ENCODE measurements at regions not wholly inside any gene's neighbourhood (a gene's known extent, or its start where the extent isn't known, plus 50 kb on each side); places are given as distances from the start of the nearest gene placed in this dataset.
"Not testable (repeated sequence)": the region's sequence is repeated elsewhere in the genome, so short reads cannot be mapped to it uniquely, and the experiment has no call there.

DNA sequence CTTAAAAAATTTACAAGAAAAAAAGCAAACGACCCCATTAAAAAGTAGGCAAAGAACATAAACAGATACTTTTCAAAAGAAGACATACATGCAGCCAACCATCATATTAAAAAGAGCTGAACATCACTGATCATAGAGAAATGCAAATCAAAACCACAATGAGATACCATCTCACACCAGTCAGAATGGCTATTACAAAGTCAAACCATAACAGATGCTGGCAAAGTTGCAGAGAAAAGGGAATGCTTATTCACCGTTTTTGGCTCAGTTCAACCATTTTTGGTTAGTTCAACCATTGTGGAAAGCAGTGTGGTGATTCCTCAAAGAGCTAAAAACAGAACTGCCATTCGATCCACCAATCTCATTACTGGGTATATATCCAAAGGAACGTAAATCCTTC lies 230.6 kb downstream of the FOXG1 start:
- H3K23ac ChIP-seq (ENCODE audit: low read depth, low read length); H2BK20ac ChIP-seq (ENCODE audit: low read depth, low read length); H3K4me2 ChIP-seq (ENCODE audit: low read depth, low read length); H3K27me3 ChIP-seq (ENCODE audit: control insufficient read depth, insufficient read depth, low read length); H3K9me3 ChIP-seq (ENCODE audit: control insufficient read depth, insufficient read depth, low read length); in situ Hi-C loops (cut with MboI; ENCODE audit: low sequenced_read_pairs); H2BK15ac ChIP-seq (ENCODE audit: low read depth, low read length); H3K14ac ChIP-seq (replicated peaks; ENCODE audit: low read depth, low read length); H2BK5ac ChIP-seq (ENCODE audit: low read depth, low read length, poor library complexity, severe bottlenecking); dilution Hi-C loops (cut with HindIII; ENCODE audit: low sequenced_read_pairs, unreplicated experiment); H4K5ac ChIP-seq (ENCODE audit: low read depth, low read length); ATAC-seq (ENCODE audit: low read depth); BruUV-seq (replicated peaks); H3K27ac ChIP-seq (ENCODE audit: insufficient read depth, low read length); H2AK5ac ChIP-seq (ENCODE audit: low read depth, low read length); intact Hi-C loops (cut with micrococcal nuclease); H2AFZ ChIP-seq (replicated peaks; ENCODE audit: low read length, poor library complexity); H2AK9ac ChIP-seq (replicated peaks; ENCODE audit: low read depth, low read length, poor library complexity); H3K56ac ChIP-seq (ENCODE audit: extremely low read depth, insufficient read depth, low read length); H3K4ac ChIP-seq (ENCODE audit: low read depth, low read length); CTCF ChIA-PET; H3K4me1 ChIP-seq (ENCODE audit: control insufficient read depth, insufficient read depth, low read length); H3K79me1 ChIP-seq (ENCODE audit: low read depth in 1 of 2, low read length in 2 of 2); H4K91ac ChIP-seq (ENCODE audit: insufficient read depth, low read depth, low read length); H3K18ac ChIP-seq (ENCODE audit: low read depth, low read length); H3K9me1 ChIP-seq (ENCODE audit: insufficient read depth, low read length); H3K36me3 ChIP-seq (ENCODE audit: control insufficient read depth, insufficient read depth, low read length); POLR2A ChIA-PET (ENCODE audit: unreplicated experiment); H3K4me3 ChIP-seq (ENCODE audit: insufficient read depth, low read depth, low read length); H3K9ac ChIP-seq (ENCODE audit: low read depth, low read length); H4K8ac ChIP-seq (ENCODE audit: low read depth in 2 of 2, low read length in 2 of 2); H2BK120ac ChIP-seq (ENCODE audit: low read depth, low read length); H4K20me1 ChIP-seq (ENCODE audit: insufficient read depth, low read length); DNase-seq: not testable (repeated sequence)
- 0% methylated on average over 1 of the region's 4 CpGs; no CpG with 5 or more reads in 1 of the 2 experiments for WGBS, 2 experiments (ENCODE audit: extremely low coverage in 2 of 2, insufficient read length in 1 of 2)

All from IMR-90 (cell line).